ENCODE measurements at regions not wholly inside any gene's neighbourhood (a gene's known extent, or its start where the extent isn't known, plus 50 kb on each side); places are given as distances from the start of the nearest gene placed in this dataset.

- Histone ChIP-seq H3K27me3 (ENCODE audit: insufficient read depth, low read length) (no peaks in the 10 kb centered on the region), H3K4me3 (ENCODE audit: low read length in 2 of 2) (no peak overlapping the region), H3K4me1 (ENCODE audit: insufficient read depth, low read length) (no peaks in the 10 kb centered on the region), H3K36me3 (ENCODE audit: insufficient read depth, low read length) (no peaks in the 10 kb centered on the region), H3K9me3 (ENCODE audit: control insufficient read depth in 1 of 2, low read length in 2 of 2) (no peaks in the 10 kb centered on the region), H3K27ac (ENCODE audit: low read depth, low read length) (no peak overlapping the region)
- Mint-ChIP-seq H3K4me3 (no peak overlapping the region), H3K36me3 (no peaks in the 10 kb centered on the region), H3K9me3 (no peaks in the 10 kb centered on the region), H3K27me3 (peaks cover 17 to 39% of the 10 kb centered on the region in 2 donors), H3K4me1 (no peaks in the 10 kb centered on the region), H3K27ac (no peak overlapping the region)
- DNase-seq: no peak
- ChIA-PET CTCF (ENCODE audit: partially characterized antibody) (interaction anchor here (2.3 kb wide), 1 partner anchor 27 kb away, joined by 5 read pairs; no protein-coding TSS in a partner anchor), POLR2A (ENCODE audit: partially characterized antibody) (no interaction called here)
- intact Hi-C loops (cut with micrococcal nuclease): no loop called here
Measured at GRCh38 chr17:55668312-55668920, 54.2 kb downstream of the TMEM100 start.

GRCh38 chr17:55666806-55667205 is 55.9 kb downstream of the TMEM100 start:
- no peak for DNase-seq
- ChIA-PET POLR2A (ENCODE audit: partially characterized antibody) (no interaction called here), CTCF (ENCODE audit: partially characterized antibody) (no interaction called here)
- Histone ChIP-seq H3K4me3 (ENCODE audit: low read length in 2 of 2) (no peak overlapping the region), H3K36me3 (ENCODE audit: insufficient read depth, low read length) (no peaks in the 10 kb centered on the region), H3K27me3 (ENCODE audit: insufficient read depth, low read length) (no peaks in the 10 kb centered on the region), H3K4me1 (ENCODE audit: insufficient read depth, low read length) (no peaks in the 10 kb centered on the region), H3K27ac (ENCODE audit: low read depth, low read length) (no peak overlapping the region), H3K9me3 (ENCODE audit: control insufficient read depth in 1 of 2, low read length in 2 of 2) (no peaks in the 10 kb centered on the region)
- H3K36me3 Mint-ChIP-seq: no peaks in the 10 kb centered on the region
- no peaks in the 10 kb centered on the region for H3K9me3 Mint-ChIP-seq
- no peak overlapping the region for H3K27ac Mint-ChIP-seq
- no peak overlapping the region for H3K4me3 Mint-ChIP-seq
- no peaks in the 10 kb centered on the region for H3K4me1 Mint-ChIP-seq
- intact Hi-C loops (cut with micrococcal nuclease): no loop called here
- peaks cover 19 to 40% of the 10 kb centered on the region in 2 donors for H3K27me3 Mint-ChIP-seq

- ChIA-PET CTCF (ENCODE audit: partially characterized antibody) (no interaction called here), POLR2A (ENCODE audit: partially characterized antibody) (no interaction called here)
- peaks cover 14 to 32% of the 10 kb centered on the region in 2 donors for H3K27me3 Mint-ChIP-seq
- H3K27ac ChIP-seq (ENCODE audit: low read depth, low read length): no peak overlapping the region
- H3K9me3 Mint-ChIP-seq: no peaks in the 10 kb centered on the region
- H3K4me3 Mint-ChIP-seq: no peak overlapping the region
- no peak overlapping the region for H3K4me3 ChIP-seq (ENCODE audit: low read length in 2 of 2)
- H3K27ac Mint-ChIP-seq: no peak overlapping the region
- H3K36me3 ChIP-seq (ENCODE audit: insufficient read depth, low read length): no peaks in the 10 kb centered on the region
- H3K36me3 Mint-ChIP-seq: no peaks in the 10 kb centered on the region
- no peaks in the 10 kb centered on the region for H3K4me1 ChIP-seq (ENCODE audit: insufficient read depth, low read length)
- no peak for DNase-seq
- intact Hi-C loops (cut with micrococcal nuclease): no loop called here
- no peaks in the 10 kb centered on the region for H3K4me1 Mint-ChIP-seq
- H3K9me3 ChIP-seq (ENCODE audit: control insufficient read depth in 1 of 2, low read length in 2 of 2): no peaks in the 10 kb centered on the region
- no peaks in the 10 kb centered on the region for H3K27me3 ChIP-seq (ENCODE audit: insufficient read depth, low read length)
Measured at GRCh38 chr17:55664287-55664686, 58.4 kb downstream of the TMEM100 start.

GRCh38 chr17:55663400-55663799 is 59.3 kb downstream of the TMEM100 start:
- H3K4me3 Mint-ChIP-seq: no peak overlapping the region
- Histone ChIP-seq H3K27ac (ENCODE audit: low read depth, low read length) (no peak overlapping the region), H3K4me3 (ENCODE audit: low read length in 2 of 2) (no peak overlapping the region), H3K9me3 (ENCODE audit: control insufficient read depth in 1 of 2, low read length in 2 of 2) (no peaks in the 10 kb centered on the region), H3K36me3 (ENCODE audit: insufficient read depth, low read length) (no peaks in the 10 kb centered on the region), H3K4me1 (ENCODE audit: insufficient read depth, low read length) (no peaks in the 10 kb centered on the region), H3K27me3 (ENCODE audit: insufficient read depth, low read length) (no peaks in the 10 kb centered on the region)
- H3K4me1 Mint-ChIP-seq: no peaks in the 10 kb centered on the region
- no peaks in the 10 kb centered on the region for H3K36me3 Mint-ChIP-seq
- ChIA-PET CTCF (ENCODE audit: partially characterized antibody) (no interaction called here), POLR2A (ENCODE audit: partially characterized antibody) (no interaction called here)
- DNase-seq: no peak
- peaks cover 13 to 27% of the 10 kb centered on the region in 2 donors for H3K27me3 Mint-ChIP-seq
- intact Hi-C loops (cut with micrococcal nuclease): no loop called here
- no peaks in the 10 kb centered on the region for H3K9me3 Mint-ChIP-seq
- H3K27ac Mint-ChIP-seq: no peak overlapping the region

- H3K27ac ChIP-seq (ENCODE audit: low read depth, low read length): no peak overlapping the region
- Mint-ChIP-seq H3K27me3 (peaks cover 14 to 20% of the 10 kb centered on the region in 2 donors), H3K36me3 (no peaks in the 10 kb centered on the region), H3K27ac (no peak overlapping the region), H3K4me1 (no peaks in the 10 kb centered on the region), H3K4me3 (no peak overlapping the region), H3K9me3 (no peaks in the 10 kb centered on the region)
- DNase-seq: no peak
- no peaks in the 10 kb centered on the region for H3K9me3 ChIP-seq (ENCODE audit: control insufficient read depth in 1 of 2, low read length in 2 of 2)
- ChIA-PET POLR2A (ENCODE audit: partially characterized antibody) (no interaction called here), CTCF (ENCODE audit: partially characterized antibody) (no interaction called here)
- no peaks in the 10 kb centered on the region for H3K27me3 ChIP-seq (ENCODE audit: insufficient read depth, low read length)
- no peaks in the 10 kb centered on the region for H3K4me1 ChIP-seq (ENCODE audit: insufficient read depth, low read length)
- H3K36me3 ChIP-seq (ENCODE audit: insufficient read depth, low read length): no peaks in the 10 kb centered on the region
- H3K4me3 ChIP-seq (ENCODE audit: low read length in 2 of 2): no peak overlapping the region
- intact Hi-C loops (cut with micrococcal nuclease): no loop called here
Measured at GRCh38 chr17:55661963-55662834, 60.5 kb downstream of the TMEM100 start.

GRCh38 chr17:55661256-55661758 is 61.4 kb downstream of the TMEM100 start:
- H3K4me1 ChIP-seq (ENCODE audit: insufficient read depth, low read length): no peaks in the 10 kb centered on the region
- no peaks in the 10 kb centered on the region for H3K36me3 ChIP-seq (ENCODE audit: insufficient read depth, low read length)
- intact Hi-C loops (cut with micrococcal nuclease): no loop called here
- no peak for DNase-seq
- H3K9me3 Mint-ChIP-seq: no peaks in the 10 kb centered on the region
- H3K27ac Mint-ChIP-seq: no peak overlapping the region
- H3K4me1 Mint-ChIP-seq: no peaks in the 10 kb centered on the region
- ChIA-PET POLR2A (ENCODE audit: partially characterized antibody) (no interaction called here), CTCF (ENCODE audit: partially characterized antibody) (no interaction called here)
- H3K27me3 ChIP-seq (ENCODE audit: insufficient read depth, low read length): no peaks in the 10 kb centered on the region
- H3K4me3 Mint-ChIP-seq: no peak overlapping the region
- H3K4me3 ChIP-seq (ENCODE audit: low read length in 2 of 2): no peak overlapping the region
- peaks cover 16 to 23% of the 10 kb centered on the region in 2 donors for H3K27me3 Mint-ChIP-seq
- no peaks in the 10 kb centered on the region for H3K36me3 Mint-ChIP-seq
- H3K27ac ChIP-seq (ENCODE audit: low read depth, low read length): no peak overlapping the region
- H3K9me3 ChIP-seq (ENCODE audit: control insufficient read depth in 1 of 2, low read length in 2 of 2): no peaks in the 10 kb centered on the region

GRCh38 chr17:55660178-55660886 is 62.3 kb downstream of the TMEM100 start:
- Histone ChIP-seq H3K4me1 (ENCODE audit: insufficient read depth, low read length) (no peaks in the 10 kb centered on the region), H3K4me3 (ENCODE audit: low read length in 2 of 2) (no peak overlapping the region), H3K9me3 (ENCODE audit: control insufficient read depth in 1 of 2, low read length in 2 of 2) (no peaks in the 10 kb centered on the region)

More at GRCh38 chr17:55660178-55660886, 62.3 kb downstream of the TMEM100 start:
- intact Hi-C loops (cut with micrococcal nuclease): no loop called here
- H3K9me3 Mint-ChIP-seq: no peaks in the 10 kb centered on the region
- ChIA-PET POLR2A (ENCODE audit: partially characterized antibody) (no interaction called here), CTCF (ENCODE audit: partially characterized antibody) (no interaction called here)
- peaks cover 11 to 22% of the 10 kb centered on the region in 2 donors for H3K27me3 Mint-ChIP-seq
- H3K27ac Mint-ChIP-seq: no peak overlapping the region
- no peak overlapping the region for H3K27ac ChIP-seq (ENCODE audit: low read depth, low read length)
- H3K4me3 Mint-ChIP-seq: no peak overlapping the region
- H3K36me3 Mint-ChIP-seq: no peaks in the 10 kb centered on the region
- H3K36me3 ChIP-seq (ENCODE audit: insufficient read depth, low read length): no peaks in the 10 kb centered on the region
- no peaks in the 10 kb centered on the region for H3K27me3 ChIP-seq (ENCODE audit: insufficient read depth, low read length)
- H3K4me1 Mint-ChIP-seq: no peaks in the 10 kb centered on the region
- DNase-seq: no peak

Measured in CD4-positive, alpha-beta memory T cell (primary cell).